ENCODE measurements at regions not wholly inside any gene's neighbourhood (a gene's known extent, or its start where the extent isn't known, plus 50 kb on each side); places are given as distances from the start of the nearest gene placed in this dataset.

DNA sequence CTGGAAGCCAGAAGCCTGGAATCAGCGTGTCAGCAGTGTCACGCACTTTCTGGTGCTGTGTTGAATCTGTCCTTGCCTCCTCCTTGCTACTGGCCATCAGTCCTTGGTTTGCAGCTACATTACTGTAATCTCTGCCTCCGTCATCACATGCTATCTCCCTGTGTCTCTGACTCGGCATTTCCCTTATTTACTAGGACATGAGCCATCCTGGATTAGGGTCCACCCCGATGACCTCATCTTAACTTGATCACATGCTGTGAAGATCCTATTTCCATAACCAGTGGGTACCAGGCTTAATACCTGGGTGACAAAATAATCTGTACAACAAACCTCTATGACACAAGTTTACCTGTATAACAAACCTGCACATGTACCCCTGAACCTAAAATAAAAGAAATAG lies 518.0 kb upstream of the KLF6 start:
- H3K36me3 ChIP-seq (ENCODE audit: control insufficient read depth in 2 of 2, insufficient read depth in 1 of 2, low read length in 2 of 2) = no peaks in the 10 kb centered on the region
- TF ChIP-seq ZNF600 (tag by site-specific recombination; IDR thresholded peaks at IDR 0.05) (peak; percentile 64; the same call in 1 of the 2 replicates), ZNF16 (tag by site-specific recombination; IDR thresholded peaks at IDR 0.05; ENCODE audit: low read depth) (no peak), ZNF140 (tag by site-specific recombination; IDR thresholded peaks at IDR 0.05) (no peak), ZNF324 (tag by site-specific recombination; IDR thresholded peaks at IDR 0.05) (no peak), KLF8 (tag by site-specific recombination; IDR thresholded peaks at IDR 0.05) (0 out of 2 replicates have a peak, but pooled peaks have one; percentile 22), MEIS1 (CRISPR knock-in tag; IDR thresholded peaks at IDR 0.05; ENCODE audit: borderline replicate concordance) (no peak), ZNF354C (tag by site-specific recombination; IDR thresholded peaks at IDR 0.05; ENCODE audit: borderline replicate concordance, low read depth) (no peak), ZNF677 (tag by site-specific recombination; IDR thresholded peaks at IDR 0.05) (no peak), ZNF660 (tag by site-specific recombination; IDR thresholded peaks at IDR 0.05) (0 out of 2 replicates have a peak, but pooled peaks have one; percentile 14), ZSCAN23 (tag by site-specific recombination; IDR thresholded peaks at IDR 0.05) (no peak), ZNF19 (tag by site-specific recombination; IDR thresholded peaks at IDR 0.05; ENCODE audit: low read depth) (no peak), ZNF549 (tag by site-specific recombination; IDR thresholded peaks at IDR 0.05) (no peak), ZFP37 (tag by site-specific recombination; IDR thresholded peaks at IDR 0.05) (0 out of 2 replicates have a peak, but pooled peaks have one; percentile 35), ZNF2 (tag by site-specific recombination; IDR thresholded peaks at IDR 0.05) (no peak)
- TF ChIP-seq, protein P1, sequence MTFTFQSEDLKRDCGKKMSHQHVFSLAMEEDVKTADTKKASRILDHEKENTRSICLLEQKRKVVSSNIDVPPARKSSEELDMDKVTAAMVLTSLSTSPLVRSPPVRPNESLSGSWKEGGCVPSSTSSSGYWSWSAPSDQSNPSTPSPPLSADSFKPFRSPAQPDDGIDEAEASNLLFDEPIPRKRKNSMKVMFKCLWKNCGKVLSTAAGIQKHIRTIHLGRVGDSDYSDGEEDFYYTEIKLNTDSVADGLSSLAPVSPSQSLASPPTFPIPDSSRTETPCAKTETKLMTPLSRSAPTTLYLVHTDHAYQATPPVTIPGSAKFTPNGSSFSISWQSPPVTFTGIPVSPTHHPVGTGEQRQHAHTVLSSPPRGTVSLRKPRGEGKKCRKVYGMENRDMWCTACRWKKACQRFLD (tag by site-specific recombination; IDR thresholded peaks at IDR 0.05) = no peak
- TF ChIP-seq, protein P2, sequence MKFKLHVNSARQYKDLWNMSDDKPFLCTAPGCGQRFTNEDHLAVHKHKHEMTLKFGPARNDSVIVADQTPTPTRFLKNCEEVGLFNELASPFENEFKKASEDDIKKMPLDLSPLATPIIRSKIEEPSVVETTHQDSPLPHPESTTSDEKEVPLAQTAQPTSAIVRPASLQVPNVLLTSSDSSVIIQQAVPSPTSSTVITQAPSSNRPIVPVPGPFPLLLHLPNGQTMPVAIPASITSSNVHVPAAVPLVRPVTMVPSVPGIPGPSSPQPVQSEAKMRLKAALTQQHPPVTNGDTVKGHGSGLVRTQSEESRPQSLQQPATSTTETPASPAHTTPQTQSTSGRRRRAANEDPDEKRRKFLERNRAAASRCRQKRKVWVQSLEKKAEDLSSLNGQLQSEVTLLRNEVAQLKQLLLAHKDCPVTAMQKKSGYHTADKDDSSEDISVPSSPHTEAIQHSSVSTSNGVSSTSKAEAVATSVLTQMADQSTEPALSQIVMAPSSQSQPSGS (tag by site-specific recombination; IDR thresholded peaks at IDR 0.05; ENCODE audit: low read depth) = peak; percentile 66; the same call in 1 of the 2 replicates
- no peaks in the 10 kb centered on the region for H3K4me1 ChIP-seq (ENCODE audit: control insufficient read depth, insufficient read depth, low read length)
- POLR2A ChIA-PET = no interaction called here
- H3K4me3 ChIP-seq (ENCODE audit: low read depth, low read length) = no peak overlapping the region
- CTCF ChIA-PET = no interaction called here
- no peak overlapping the region for H3K27ac ChIP-seq (ENCODE audit: extremely low read depth, low read depth, low read length)
- H3K9me3 ChIP-seq (ENCODE audit: control insufficient read depth, insufficient read depth, low read depth, low read length) = no peaks in the 10 kb centered on the region

DNA sequence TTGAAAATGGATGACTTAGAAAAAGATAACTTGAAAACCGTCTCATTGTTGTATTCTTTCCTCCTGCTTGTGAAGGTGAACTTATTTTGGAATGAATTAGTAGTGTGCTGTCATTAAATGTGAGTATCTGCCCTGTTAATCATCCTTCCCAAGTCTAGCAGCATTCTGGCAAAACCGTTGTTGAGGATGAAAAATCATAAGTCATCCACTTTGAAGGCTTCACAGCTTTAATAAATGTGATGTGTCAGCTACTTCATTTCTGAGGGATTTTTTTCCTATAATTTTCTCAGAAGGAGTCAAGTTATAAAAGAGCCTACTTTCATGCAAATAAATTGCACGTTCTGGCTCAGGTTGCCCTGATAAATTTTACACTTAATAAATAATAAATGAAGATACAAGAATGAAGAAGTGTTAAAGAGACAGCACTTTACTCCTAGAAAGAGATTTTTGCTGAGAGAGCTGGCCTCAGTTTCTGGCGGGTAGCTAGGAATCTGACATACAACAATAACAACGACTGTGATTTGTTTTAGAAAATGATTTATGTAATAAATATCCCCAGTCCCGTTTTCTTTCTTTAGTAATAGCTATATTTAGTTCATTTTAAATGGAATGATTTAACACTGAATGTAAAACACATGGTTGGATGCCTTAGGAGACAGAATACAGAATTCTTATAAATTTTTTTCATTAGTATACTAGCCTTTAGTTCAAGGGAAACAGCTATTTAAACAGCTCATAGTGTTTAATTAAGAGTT lies 516.5 kb upstream of the KLF6 start:
- ChIA-PET POLR2A (no interaction called here), CTCF (interaction anchor here (0.7 to 1.1 kb wide), 4 partner anchors 43 to 1105 kb away, joined by 3 to 4 read pairs (median 3); no protein-coding TSS in a partner anchor)
- no peaks in the 10 kb centered on the region for H3K4me1 ChIP-seq (ENCODE audit: control insufficient read depth, insufficient read depth, low read length)
- no peak overlapping the region for H3K4me3 ChIP-seq (ENCODE audit: low read depth, low read length)
- TF ChIP-seq ZBTB48 (tag by site-specific recombination; IDR thresholded peaks at IDR 0.05) (no peak), ZNF174 (tag by site-specific recombination; IDR thresholded peaks at IDR 0.05) (no peak)
- H3K9me3 ChIP-seq (ENCODE audit: control insufficient read depth, insufficient read depth, low read depth, low read length) = no peaks in the 10 kb centered on the region
- no peaks in the 10 kb centered on the region for H3K36me3 ChIP-seq (ENCODE audit: control insufficient read depth in 2 of 2, insufficient read depth in 1 of 2, low read length in 2 of 2)
- no peak overlapping the region for H3K27ac ChIP-seq (ENCODE audit: extremely low read depth, low read depth, low read length)

DNA sequence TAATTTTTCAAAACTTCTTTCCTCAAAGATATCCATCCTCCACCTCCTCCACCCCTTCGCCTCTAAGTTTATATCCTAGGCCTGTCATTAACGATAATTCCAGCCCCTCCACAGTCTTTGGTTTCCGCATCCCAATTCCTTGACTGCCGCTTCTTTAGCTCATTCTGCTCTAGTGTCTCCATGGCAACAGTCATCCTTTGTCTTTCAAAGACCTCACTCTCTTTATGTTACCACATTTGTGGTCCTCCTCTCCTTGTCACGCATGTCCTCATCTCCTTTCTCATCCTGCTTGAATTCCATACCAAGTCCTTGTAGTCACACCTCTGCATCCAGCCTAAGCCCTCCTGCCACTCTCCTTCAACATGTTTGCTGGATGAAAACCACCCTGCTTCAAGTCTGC lies 511.2 kb upstream of the KLF6 start:
- Histone ChIP-seq H3K9me3 (ENCODE audit: control insufficient read depth, insufficient read depth, low read depth, low read length) (no peaks in the 10 kb centered on the region), H3K27ac (ENCODE audit: extremely low read depth, low read depth, low read length) (no peak overlapping the region), H3K4me3 (ENCODE audit: low read depth, low read length) (no peak overlapping the region), H3K4me1 (ENCODE audit: control insufficient read depth, insufficient read depth, low read length) (no peaks in the 10 kb centered on the region), H3K36me3 (ENCODE audit: control insufficient read depth in 2 of 2, insufficient read depth in 1 of 2, low read length in 2 of 2) (no peaks in the 10 kb centered on the region)
- CTCF ChIA-PET = no interaction called here
- POLR2A ChIA-PET = no interaction called here
- TF ChIP-seq, protein P3, sequence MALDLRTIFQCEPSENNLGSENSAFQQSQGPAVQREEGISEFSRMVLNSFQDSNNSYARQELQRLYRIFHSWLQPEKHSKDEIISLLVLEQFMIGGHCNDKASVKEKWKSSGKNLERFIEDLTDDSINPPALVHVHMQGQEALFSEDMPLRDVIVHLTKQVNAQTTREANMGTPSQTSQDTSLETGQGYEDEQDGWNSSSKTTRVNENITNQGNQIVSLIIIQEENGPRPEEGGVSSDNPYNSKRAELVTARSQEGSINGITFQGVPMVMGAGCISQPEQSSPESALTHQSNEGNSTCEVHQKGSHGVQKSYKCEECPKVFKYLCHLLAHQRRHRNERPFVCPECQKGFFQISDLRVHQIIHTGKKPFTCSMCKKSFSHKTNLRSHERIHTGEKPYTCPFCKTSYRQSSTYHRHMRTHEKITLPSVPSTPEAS (tag by site-specific recombination; IDR thresholded peaks at IDR 0.05) = no peak
- TF ChIP-seq ZNF571 (tag by site-specific recombination; IDR thresholded peaks at IDR 0.05) = no peak
- no peak for TF ChIP-seq HOXA7 (CRISPR knock-in tag; IDR thresholded peaks at IDR 0.05; ENCODE audit: borderline replicate concordance)
- TF ChIP-seq ZNF169 (tag by site-specific recombination; IDR thresholded peaks at IDR 0.05) = no peak
- TF ChIP-seq ZNF394 (tag by site-specific recombination; IDR thresholded peaks at IDR 0.05; ENCODE audit: borderline replicate concordance) = no peak
